HepG2 (cell line): ENCODE measurements at regions not wholly inside any gene's neighbourhood (a gene's known extent, or its start where the extent isn't known, plus 50 kb on each side); places are given as distances from the start of the nearest gene placed in this dataset.

Experiments used
- CBX5 ChIP-seq: sonication (generic); formaldehyde crosslinking; IDR thresholded peaks from 2 replicates; pipeline ENCODE4 v1.4.0; 2020; ENCODE audit warnings: missing genetic modification reagents, borderline replicate concordance
- CENPBD1 ChIP-seq: sonication (generic); formaldehyde crosslinking; IDR thresholded peaks from 2 replicates; pipeline ENCODE4 v1.8.0; 2022; ENCODE audit warnings: missing genetic modification reagents, low read depth, mild to moderate bottlenecking, borderline replicate concordance
- CTCF ChIP-seq: sonication (generic); formaldehyde crosslinking; IDR thresholded peaks from 2 replicates; pipeline ENCODE4 v1.5.0; 2020; ENCODE audit warnings: mild to moderate bottlenecking, missing genetic modification reagents, moderate library complexity
- EHMT2 ChIP-seq: fragments of 200-600 bp; sonication (generic); IDR thresholded peaks from 2 replicates; pipeline ENCODE4 v1.7.0; 2017; ENCODE audit warnings: antibody characterized with exemption, low read depth, low read length, borderline replicate concordance
- HDAC6 ChIP-seq: fragments of 200-600 bp; sonication (generic); IDR thresholded peaks from 2 replicates; pipeline ENCODE4 v1.7.0; 2017; ENCODE audit warnings: mild to moderate bottlenecking, antibody characterized with exemption, low read length, low read depth
- RAD21 ChIP-seq: fragments of 450-650 bp; formaldehyde crosslinking; IDR thresholded peaks from 2 replicates; pipeline ENCODE4 v1.5.0; 2020; ENCODE audit warnings: mild to moderate bottlenecking
- RELA ChIP-seq: sonication (generic); formaldehyde crosslinking; IDR thresholded peaks from 2 replicates; pipeline ENCODE4 v1.4.0; 2020; ENCODE audit warnings: missing genetic modification reagents
- ZBTB7A ChIP-seq: sonication (generic); formaldehyde crosslinking; IDR thresholded peaks from 2 replicates; pipeline ENCODE4 v1.8.0; 2022; ENCODE audit warnings: mild to moderate bottlenecking, missing genetic modification reagents
- ZNF644 ChIP-seq: IDR thresholded peaks from 2 replicates; pipeline ENCODE4 v1.6.1; 2016; ENCODE audit warnings: low read depth
- ZNF740 ChIP-seq: sonication (generic); formaldehyde crosslinking; IDR thresholded peaks from 2 replicates; pipeline ENCODE4 v1.4.0; 2020; ENCODE audit warnings: missing genetic modification reagents
- ZNF766 ChIP-seq: sonication (generic); formaldehyde crosslinking; IDR thresholded peaks from 2 replicates; pipeline ENCODE4 v1.5.0; 2020; ENCODE audit warnings: missing genetic modification reagents, borderline replicate concordance

GRCh38 chr3:76361010-76361409 is 575.7 kb upstream of the ZNF717 start:
- TF ChIP-seq RELA (no peak), CBX5 (CRISPR knock-in tag) (no peak), CENPBD1 (no peak), CTCF (CRISPR knock-in tag) (no peak), ZNF740 (CRISPR knock-in tag) (no peak), ZNF644 (CRISPR knock-in tag) (no peak), ZNF766 (CRISPR knock-in tag) (no peak), EHMT2 (no peak), HDAC6 (no peak), ZBTB7A (no peak), RAD21 (CRISPR knock-in tag) (no peak)
